GM10248 (cell line): ENCODE measurements at regions not wholly inside any gene's neighbourhood (a gene's known extent, or its start where the extent isn't known, plus 50 kb on each side); places are given as distances from the start of the nearest gene placed in this dataset.

ENCODE experiments used
- CTCF ChIA-PET: fragments of 300-600 bp; sonication (Branson Sonifier 250); formaldehyde crosslinking; extraction: SDS; loops from one replicate; lab custom pipeline; 2021; ENCODE audit warnings: antibody characterized with exemption; lab: Yijun Ruan, JAX
- POLR2A ChIA-PET: fragments of 350-650 bp; sonication (Branson Sonifier 250); formaldehyde crosslinking; extraction: SDS; loops from one replicate; lab custom pipeline; 2020; ENCODE audit warnings: antibody characterized with exemption; lab: Yijun Ruan, JAX
- DNase-seq: peaks from one replicate; pipeline ENCODE4 v3.0.0; 2012; ENCODE audit errors: extremely low spot score
- CTCF ChIP-seq: IDR thresholded peaks from 2 replicates; pipeline ENCODE4 v1.5.1; 2012; ENCODE audit warnings: mild to moderate bottlenecking, low read depth; ENCODE audit errors: extremely low read depth, missing control alignments, control extremely low read depth

GRCh38 chr7:137081321-137082093 is 213.1 kb downstream of the CHRM2 start:
- no peak for TF ChIP-seq CTCF
- ChIA-PET POLR2A (no interaction called here), CTCF (interaction anchor here (1.5 kb wide), 1 partner anchor 17 kb away, joined by 4 read pairs; no protein-coding TSS in a partner anchor)
- DNase-seq: no peak

- ChIA-PET CTCF (no interaction called here), POLR2A (no interaction called here)
- DNase-seq: peak; percentile 10
- TF ChIP-seq CTCF: no peak
Measured at GRCh38 chr7:137080516-137081203, 212.2 kb downstream of the CHRM2 start.

GRCh38 chr7:137078781-137079180 is 210.3 kb downstream of the CHRM2 start:
- no peak for TF ChIP-seq CTCF
- ChIA-PET CTCF (no interaction called here), POLR2A (no interaction called here)
- DNase-seq: no peak

GRCh38 chr7:137074391-137075030 is 206.1 kb downstream of the CHRM2 start:
- CTCF ChIA-PET: no interaction called here
- DNase-seq: no peak
- POLR2A ChIA-PET: no interaction called here
- TF ChIP-seq CTCF: no peak

- no peak for TF ChIP-seq CTCF
- CTCF ChIA-PET: no interaction called here
- POLR2A ChIA-PET: no interaction called here
- DNase-seq: no peak
Measured at GRCh38 chr7:137073571-137074325, 205.3 kb downstream of the CHRM2 start.
